HPDE6-E6E7 (cell line): ENCODE measurements at regions not wholly inside any gene's neighbourhood (a gene's known extent, or its start where the extent isn't known, plus 50 kb on each side); places are given as distances from the start of the nearest gene placed in this dataset.
A peak's percentile ranks its signal among the peaks of the same experiment; 100 is the strongest.

Source experiments
- DNase-seq: peaks from one replicate; pipeline ENCODE4 v3.0.0; 2011; ENCODE audit warnings: missing footprints; ENCODE audit errors: extremely low spot score

- DNase-seq: no peak
Observed at GRCh38 chr2:160916300-160916699, 243.9 kb upstream of the TANK start.

DNA sequence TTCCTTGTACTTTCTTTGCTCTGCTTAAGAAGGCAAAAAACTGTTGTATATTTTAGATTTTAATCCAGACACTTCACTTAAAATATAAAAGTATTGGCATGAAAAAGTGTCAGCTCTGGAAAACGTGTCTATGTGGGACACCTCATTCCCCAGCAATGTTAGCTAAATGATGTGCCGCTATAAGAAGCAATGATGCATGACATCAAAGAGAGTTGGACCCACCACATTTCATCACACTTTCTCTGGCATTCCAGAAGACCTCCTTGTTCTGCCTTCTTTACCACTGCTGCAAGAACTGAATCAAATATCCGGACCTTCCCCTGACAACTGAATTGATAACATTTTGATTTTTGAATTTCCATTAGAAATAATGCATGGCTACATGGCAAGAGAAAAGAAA, 242.4 kb upstream of the TANK start:
- no peak for DNase-seq

GRCh38 chr2:160918258-160918657, 242.0 kb upstream of the TANK start:
- DNase-seq: no peak

GRCh38 chr2:160918906-160919503, 241.2 kb upstream of the TANK start:
- peak; percentile 54 for DNase-seq

GRCh38 chr2:160920061-160920460, 240.2 kb upstream of the TANK start:
- no peak for DNase-seq

DNA sequence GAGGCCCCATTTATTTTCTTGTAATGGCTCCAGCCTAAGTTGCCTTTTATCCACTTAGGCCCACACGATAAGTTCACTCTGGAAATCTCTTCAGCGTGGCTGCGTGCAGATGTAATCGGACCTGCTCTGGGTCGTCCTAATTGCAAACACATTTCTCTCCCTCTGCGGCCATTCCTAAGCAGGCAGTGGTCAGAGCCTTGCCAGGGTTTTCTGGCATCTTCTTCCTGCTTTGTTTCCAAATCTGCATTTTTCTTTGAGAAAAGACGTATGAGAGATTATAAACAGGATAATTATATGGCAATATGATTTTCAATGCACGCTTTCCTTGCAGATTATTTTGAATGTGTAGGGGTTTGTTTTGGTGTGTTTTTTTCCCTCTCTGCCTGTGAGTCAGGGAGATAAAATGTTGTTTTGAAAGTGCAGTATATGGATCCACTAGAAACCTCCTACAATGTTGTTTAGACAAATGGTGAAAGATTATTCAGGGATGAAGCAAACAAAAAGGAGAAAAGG, 239.4 kb upstream of the TANK start:
- no peak for DNase-seq

- no peak for DNase-seq
Observed at GRCh38 chr2:160921386-160921964, 238.8 kb upstream of the TANK start.

DNA sequence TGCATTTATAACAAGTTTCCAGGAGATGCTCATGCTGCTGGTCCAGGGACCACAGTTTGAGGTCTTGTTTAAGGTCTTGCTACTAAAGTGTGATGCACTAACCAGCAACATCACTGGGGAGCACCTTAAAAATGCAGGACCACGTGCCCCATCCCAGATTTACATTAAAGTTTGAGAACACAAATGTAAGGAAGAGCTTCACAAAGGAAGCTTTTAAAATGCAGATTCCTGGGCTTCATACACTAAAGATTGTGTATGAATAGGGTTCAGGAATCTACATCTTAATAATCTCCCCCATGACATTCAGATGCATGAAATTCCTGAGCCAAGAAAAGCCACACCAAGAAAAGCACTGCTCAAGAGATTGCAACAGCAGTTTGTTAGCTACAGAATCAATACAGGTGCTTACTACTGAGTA, 235.3 kb upstream of the TANK start:
- DNase-seq: no peak

- DNase-seq: no peak
Observed at GRCh38 chr2:160925956-160926355, 234.3 kb upstream of the TANK start.

- no peak for DNase-seq
Observed at GRCh38 chr2:160927324-160927723, 232.9 kb upstream of the TANK start.

GRCh38 chr2:160928854-160929301, 231.3 kb upstream of the TANK start:
- DNase-seq: no peak

- no peak for DNase-seq
Observed at GRCh38 chr2:160931531-160931930, 228.7 kb upstream of the TANK start.

- no peak for DNase-seq
Observed at GRCh38 chr2:160932960-160933359, 227.3 kb upstream of the TANK start.

- DNase-seq: no peak
Observed at GRCh38 chr2:160934263-160934662, 226.0 kb upstream of the TANK start.

GRCh38 chr2:160934991-160935390, 225.2 kb upstream of the TANK start:
- DNase-seq: no peak

DNA sequence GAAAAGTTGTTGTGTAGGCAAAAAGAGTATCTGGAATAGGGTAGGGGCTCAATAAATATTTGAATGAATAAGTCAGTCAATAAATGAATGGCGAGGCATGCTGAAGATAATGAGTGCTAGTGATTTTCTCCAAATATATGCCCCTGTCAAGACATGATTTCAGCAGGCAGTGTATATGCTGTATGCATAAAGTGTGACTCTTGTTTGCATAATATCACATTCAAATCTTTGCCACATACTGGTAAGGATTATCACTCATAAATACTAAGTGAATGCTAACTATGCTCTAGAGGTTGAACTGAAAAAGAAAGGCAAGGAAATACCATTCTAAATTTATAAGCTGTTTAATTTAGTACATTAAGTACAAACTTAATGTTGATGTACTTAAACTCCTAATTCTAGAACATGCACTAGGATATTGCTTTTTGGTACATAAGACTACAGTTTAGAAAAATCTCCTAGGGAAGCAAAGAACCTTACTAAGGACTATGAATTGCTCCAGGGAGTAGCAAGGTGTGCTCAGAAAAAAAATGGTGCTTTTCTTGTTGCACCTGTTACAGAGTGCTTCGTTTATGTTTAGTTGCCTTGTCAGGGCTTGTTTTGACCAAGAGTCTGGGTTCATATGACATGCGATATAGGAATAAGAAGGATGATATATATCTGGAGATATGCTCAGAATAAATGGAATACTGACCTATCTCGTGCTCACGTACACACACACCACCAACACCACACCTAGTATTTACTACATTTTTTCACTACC, 224.0 kb upstream of the TANK start:
- DNase-seq: no peak

- DNase-seq: no peak
Observed at GRCh38 chr2:160940271-160940670, 220.0 kb upstream of the TANK start.

DNA sequence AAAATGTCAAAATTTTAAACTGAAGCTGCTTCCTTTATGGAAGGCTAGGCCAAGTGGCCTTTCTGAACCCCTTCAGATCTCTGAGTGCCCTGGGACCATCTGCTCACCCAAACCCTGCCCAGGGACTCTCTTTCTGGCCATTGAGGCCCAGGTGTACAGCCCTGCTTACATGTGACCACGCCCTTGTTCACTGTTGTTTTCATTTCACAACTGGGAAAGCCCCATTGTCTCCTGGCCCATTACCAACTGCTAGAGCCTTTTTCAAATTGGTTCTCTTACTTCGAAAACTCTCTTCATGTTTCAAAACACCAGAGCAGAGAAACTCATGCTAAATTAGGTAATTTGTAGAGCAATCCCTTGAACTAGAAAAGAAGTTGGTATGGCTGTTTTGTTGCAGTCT, 219.5 kb upstream of the TANK start:
- DNase-seq: no peak

DNA sequence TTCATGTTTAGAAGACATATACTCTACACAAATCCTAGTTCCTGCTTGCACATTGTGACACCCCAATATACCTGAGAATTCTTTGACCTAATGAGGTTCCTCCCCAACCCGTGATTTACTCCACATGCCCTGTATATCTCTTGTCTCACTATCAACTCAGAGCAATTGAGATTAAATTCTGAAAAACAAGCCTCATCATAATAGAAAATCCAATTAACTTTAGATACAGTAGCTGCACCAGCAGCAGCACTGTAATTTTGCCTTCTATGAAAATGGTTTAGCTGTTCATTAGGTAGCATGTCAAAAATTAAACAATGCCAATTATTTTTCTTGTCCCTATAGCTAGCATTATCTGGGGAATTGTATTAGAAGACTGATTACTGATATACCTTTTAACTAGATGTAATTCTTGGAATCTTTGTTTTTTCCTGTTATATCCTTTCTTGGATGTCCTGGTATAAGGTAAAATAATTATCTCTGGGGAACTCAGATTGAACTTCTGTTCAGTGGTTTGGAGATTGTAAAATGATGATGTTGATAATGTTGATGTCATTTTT, 218.9 kb upstream of the TANK start:
- DNase-seq: no peak

GRCh38 chr2:160942476-160943142, 217.6 kb upstream of the TANK start:
- DNase-seq: no peak

DNA sequence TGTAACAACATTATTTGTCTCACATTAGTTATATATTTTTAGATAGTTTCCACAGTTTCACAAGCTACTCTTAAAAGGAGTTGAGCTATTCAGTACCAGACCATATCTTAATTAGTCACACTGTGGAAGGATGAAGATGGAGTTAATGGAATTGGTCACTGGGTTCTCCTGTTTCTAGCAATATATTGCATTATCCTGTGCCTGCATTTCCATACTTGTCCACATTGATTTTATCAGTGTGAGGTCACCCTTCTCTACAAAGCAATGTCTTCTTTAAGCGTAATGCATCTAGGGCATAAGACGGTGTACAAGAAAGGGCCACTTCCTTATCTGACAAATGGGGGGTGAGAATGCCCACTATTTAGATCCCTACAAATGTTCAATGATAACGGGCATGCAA, 216.8 kb upstream of the TANK start:
- no peak for DNase-seq
